HG02759 (cell line): ENCODE measurements at regions not wholly inside any gene's neighbourhood (a gene's known extent, or its start where the extent isn't known, plus 50 kb on each side); places are given as distances from the start of the nearest gene placed in this dataset.

Experiments used
- ATAC-seq: cut with Tn5 transposase; IDR thresholded peaks from one replicate; pipeline ENCODE4 v1.9.1; 2021; ENCODE audit warnings: mild to moderate bottlenecking, moderate library complexity; ENCODE audit not compliant: unreplicated experiment

GRCh38 chr4:63644396-63644795 lies 764.9 kb downstream of the TECRL start:
- no peak for ATAC-seq

DNA sequence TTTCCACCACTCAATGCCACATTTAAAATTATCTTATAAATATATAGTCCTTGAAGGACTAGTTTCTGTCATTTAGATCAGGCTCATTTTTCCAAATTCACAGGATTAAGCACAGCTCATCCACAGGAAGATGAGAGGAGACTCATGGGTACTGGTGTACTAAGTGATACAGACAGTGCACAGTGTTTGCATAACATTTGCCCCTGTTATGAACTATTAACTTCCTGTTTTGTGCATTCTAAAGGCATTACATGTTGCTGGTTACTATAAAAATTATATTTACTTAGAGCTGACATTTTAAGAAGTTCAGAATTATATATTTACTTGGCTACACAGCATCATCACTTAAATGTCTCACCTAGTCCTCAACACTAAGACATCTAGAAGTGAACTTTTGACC lies 772.0 kb downstream of the TECRL start:
- ATAC-seq, result no peak

DNA sequence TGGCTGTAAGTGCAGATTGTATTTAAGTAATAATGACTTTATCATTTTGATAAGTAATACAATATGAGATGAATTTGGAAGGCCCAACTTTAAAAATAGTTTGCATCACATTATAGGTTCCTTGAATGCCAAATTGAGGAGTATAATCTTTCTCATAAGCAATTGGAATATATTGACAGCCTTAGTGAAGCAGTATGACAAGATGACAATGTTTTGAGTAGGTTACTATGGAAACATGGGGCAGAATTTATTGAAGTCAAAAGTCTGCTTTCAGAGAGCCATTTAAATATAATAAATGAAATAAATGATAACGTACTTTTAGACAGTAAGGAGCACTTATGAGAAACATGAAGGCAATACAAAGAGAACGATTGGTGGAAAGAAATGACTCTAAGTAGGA lies 776.4 kb downstream of the TECRL start:
- ATAC-seq, result no peak

GRCh38 chr4:63620271-63620670 lies 789.0 kb downstream of the TECRL start:
- ATAC-seq, result no peak

- ATAC-seq, result no peak
These were observed 789.5 kb downstream of the TECRL start for GRCh38 chr4:63619771-63620170.

GRCh38 chr4:63618883-63619718 lies 790.1 kb downstream of the TECRL start:
- no peak for ATAC-seq

GRCh38 chr4:63607169-63607872 lies 801.9 kb downstream of the TECRL start:
- no peak for ATAC-seq

- no peak for ATAC-seq
These were observed 819.5 kb downstream of the TECRL start for GRCh38 chr4:63589796-63590195.

- ATAC-seq, result no peak
These were observed 825.7 kb downstream of the TECRL start for GRCh38 chr4:63583561-63583960.

- no peak for ATAC-seq
These were observed 826.2 kb downstream of the TECRL start for GRCh38 chr4:63583007-63583406.

GRCh38 chr4:63580796-63581475 lies 828.3 kb downstream of the TECRL start:
- peak; percentile 79 for ATAC-seq

DNA sequence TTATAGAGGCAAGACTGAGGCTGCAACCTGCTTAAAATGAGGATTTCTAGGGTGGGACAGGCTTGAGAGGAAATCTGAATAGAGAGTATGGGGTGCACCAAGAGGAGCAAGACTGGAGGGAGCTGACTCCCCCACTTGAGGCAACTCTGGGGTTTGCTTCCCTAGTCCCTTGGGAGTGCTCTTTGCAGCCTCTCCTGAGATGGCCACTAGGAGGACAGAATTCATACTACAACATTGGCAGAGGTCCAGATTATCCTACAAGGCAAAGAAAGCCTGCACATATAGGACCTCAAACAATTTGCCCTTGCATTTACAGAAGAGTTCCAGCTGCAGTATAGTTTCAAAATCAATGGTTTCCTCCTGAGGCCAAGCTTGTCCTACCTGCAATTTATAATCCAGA lies 830.9 kb downstream of the TECRL start:
- no peak for ATAC-seq

GRCh38 chr4:63566658-63567057 lies 842.6 kb downstream of the TECRL start:
- no peak for ATAC-seq

DNA sequence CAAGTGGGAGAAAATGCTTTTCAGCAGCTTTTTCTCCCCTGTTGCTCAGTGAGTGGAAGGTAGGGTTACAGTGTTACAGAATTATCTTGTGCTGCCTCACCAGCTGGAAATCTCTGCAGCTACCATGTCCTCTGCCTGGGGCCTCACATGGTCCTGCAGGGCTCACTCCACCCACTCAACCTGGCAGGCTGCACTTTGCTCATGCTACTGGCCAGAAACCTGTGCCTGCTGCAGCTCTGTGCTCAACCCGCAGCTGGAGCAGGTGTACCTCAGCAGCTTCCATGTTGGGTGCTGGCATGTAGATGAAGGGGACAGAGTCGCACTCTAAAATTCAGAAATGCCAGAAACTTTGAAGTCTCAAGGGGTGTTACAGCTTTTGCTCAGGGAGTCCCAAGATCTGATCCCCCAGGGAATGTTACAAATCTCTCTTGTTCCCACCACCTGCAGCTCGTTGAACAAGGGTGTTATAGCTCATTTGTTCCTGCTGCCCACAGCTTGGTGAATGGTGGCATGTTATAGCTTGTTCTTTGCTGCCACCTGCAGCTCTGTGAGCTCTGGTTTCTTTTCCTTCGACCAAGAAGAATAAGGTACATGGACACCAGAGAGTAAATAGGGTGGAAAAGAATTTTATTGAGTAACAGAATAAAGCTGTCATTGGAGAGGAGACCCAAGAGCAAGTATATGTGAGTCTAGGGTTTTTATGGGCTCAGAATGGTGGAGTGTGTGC lies 845.8 kb downstream of the TECRL start:
- no peak for ATAC-seq

DNA sequence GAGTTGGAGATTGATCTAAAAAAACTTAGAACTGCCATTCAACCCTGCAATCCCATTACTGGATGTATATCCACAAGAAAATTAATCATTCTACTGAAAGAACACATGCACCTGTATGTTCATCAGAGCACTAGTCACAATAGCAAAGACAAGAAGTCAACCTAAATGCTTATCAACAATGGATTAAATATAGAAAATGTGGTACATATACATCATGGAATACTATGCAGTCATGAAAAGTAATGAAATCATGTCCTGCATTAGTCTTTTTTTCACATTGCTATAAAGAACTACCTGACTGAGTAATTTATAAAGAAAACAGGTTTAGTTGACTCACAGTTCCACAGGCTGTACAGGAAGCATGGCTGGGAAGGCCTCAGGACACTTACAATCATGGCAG lies 850.5 kb downstream of the TECRL start:
- ATAC-seq, result no peak

- no peak for ATAC-seq
These were observed 852.9 kb downstream of the TECRL start for GRCh38 chr4:63556332-63556731.

DNA sequence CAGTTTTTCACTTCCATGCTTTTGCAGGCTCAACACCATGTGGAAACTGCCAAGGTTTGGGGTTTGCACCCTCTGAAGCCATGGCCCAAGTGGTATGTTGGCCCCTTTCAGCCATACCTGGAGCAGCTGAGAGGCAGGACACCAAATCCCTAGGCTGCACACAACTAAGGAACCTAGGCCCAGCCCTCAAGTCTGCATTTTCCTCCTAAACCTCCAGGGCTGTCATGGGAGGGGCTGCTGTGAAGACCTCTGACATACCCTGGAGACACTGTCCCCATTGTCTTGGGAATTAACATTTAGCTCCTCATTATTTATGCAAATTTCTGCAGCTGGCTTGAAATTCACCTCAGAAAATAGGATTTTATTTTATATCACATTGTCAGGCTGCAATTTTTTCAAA lies 856.1 kb downstream of the TECRL start:
- ATAC-seq, result no peak

DNA sequence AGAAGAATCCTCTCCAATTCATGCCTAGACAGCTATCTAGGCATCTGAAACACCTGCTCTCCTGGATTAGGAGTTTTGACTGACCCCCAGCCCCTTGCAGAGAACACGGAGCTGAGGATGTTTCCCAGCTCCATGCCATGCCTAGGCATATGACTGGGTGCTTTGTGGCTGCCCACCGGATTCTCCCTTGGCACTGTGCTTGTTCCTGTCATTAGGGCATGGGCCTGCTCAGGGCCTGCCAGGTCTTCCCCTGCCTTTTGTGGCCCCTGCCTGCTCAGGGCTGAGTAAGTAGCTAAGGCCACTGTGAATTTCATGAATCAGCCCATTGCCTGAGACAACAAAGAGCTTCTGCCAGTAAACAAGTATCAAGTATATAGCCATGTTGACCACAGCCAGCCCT lies 867.4 kb downstream of the TECRL start:
- no peak for ATAC-seq

DNA sequence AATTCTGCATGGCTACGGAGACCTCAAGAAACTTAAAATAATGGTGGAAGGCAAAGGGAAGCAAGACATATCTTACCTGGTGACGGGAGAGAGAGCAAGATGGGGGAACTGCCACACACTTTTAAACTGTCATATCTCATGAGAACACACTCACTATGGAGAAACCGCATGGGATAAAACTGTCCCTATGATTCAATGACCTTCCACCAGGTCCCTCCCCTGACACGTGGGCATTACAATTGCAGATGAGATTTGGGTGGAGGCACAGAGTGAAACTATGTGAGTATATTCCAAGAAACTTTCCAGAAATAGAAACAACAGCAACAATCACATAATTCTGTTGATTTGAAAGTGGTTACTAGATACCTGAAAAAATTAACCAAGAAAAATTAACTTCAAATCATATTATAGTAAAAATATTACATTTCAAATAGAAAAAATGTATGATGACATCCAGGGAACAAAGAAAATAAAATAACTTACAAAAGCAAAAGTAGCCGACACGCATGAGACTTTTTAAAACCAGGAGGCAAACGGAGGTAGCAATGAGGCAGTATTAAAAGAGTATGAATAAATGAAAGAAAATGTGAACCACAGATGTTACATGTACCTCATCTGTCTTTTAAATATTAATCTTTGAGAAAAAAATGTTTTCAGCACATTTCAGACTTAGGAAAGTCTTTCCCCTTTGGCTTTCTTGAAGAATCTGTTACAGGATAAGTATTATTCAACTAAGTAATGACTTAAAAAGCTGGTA lies 879.5 kb downstream of the TECRL start:
- no peak for ATAC-seq

DNA sequence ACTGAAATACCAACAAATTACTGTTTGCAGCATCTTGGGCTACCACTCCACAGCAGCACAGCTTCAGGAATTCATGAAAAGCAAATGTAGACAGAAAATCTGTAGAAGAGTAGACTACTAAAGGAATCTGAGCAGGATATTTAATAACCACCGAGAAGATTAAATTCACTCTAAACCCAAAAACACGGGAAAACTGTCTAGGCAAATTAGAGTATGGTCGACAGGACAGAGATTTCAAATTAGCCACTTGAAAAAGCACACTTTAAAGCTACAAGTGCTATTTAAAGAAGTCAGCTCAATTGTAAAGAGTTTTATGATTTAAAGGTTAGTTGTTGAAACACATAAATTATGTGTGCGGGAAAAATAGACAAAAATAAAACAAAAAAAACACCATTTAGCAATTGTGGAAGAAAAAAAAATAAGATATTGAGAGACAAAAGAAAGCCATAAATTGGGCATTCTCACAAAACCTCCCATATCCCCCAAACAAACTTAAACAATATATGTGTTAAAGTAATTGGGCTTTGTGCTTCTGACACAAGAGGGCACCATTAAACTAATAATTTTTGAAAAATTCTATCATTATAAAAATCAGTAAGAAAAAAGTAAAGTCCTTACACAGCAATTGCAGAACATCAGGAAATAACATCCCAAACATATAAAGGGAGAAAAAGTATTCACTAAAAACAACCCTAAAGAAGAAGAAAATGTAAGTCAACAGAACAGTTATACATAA lies 880.8 kb downstream of the TECRL start:
- no peak for ATAC-seq
